Ascending aorta (tissue), 2 donors: ENCODE measurements at regions not wholly inside any gene's neighbourhood (a gene's known extent, or its start where the extent isn't known, plus 50 kb on each side); places are given as distances from the start of the nearest gene placed in this dataset.

Experiments used
- DNase-seq, 2 donors: peaks; one replicate each; pipeline ENCODE4 v3.0.0-alpha.2; 2019; ENCODE audit warnings: low spot score in 2 of 2
- H3K27ac ChIP-seq, 2 donors: fragments of 200-600 bp; sonication (generic); one replicate each; pipeline ENCODE4 v1.5.1; 2016 to 2017; ENCODE audit warnings: mild to moderate bottlenecking in 1 of 2
- H3K27me3 ChIP-seq: fragments of 200-600 bp; sonication (generic); one replicate; pipeline ENCODE4 v1.5.1; 2017
- H3K36me3 ChIP-seq, 2 donors: fragments of 200-600 bp; sonication (generic); one replicate each; pipeline ENCODE4 v1.5.1; 2016
- H3K4me1 ChIP-seq, 2 donors: fragments of 200-600 bp; sonication (generic); one replicate each; pipeline ENCODE4 v1.5.1; 2016 to 2017; ENCODE audit warnings: mild to moderate bottlenecking in 1 of 2
- H3K4me3 ChIP-seq, 2 donors: fragments of 200-600 bp; sonication (generic); one replicate each; pipeline ENCODE4 v1.5.1; 2016 to 2017; ENCODE audit warnings: mild to moderate bottlenecking in 1 of 2
- H3K9me3 ChIP-seq, 2 donors: fragments of 200-600 bp; sonication (generic); one replicate each; pipeline ENCODE4 v1.5.1; 2016
- CTCF ChIP-seq, 3 experiments: fragments of 200-600 bp in 2 of 3; fragments of 450-650 bp in 1 of 3; sonication (generic) in 2 of 3; IDR thresholded peaks; one replicate each; pipeline ENCODE4 v1.5.1; 2016 to 2019; ENCODE audit warnings: antibody characterized with exemption in 3 of 3, mild to moderate bottlenecking in 1 of 3, moderate library complexity in 1 of 3
- intact Hi-C: fragments of 100-400 bp; cut with DNase I; formaldehyde crosslinking; loops from one replicate; pipeline ENCODE4 v1.15.1; 2023

DNA sequence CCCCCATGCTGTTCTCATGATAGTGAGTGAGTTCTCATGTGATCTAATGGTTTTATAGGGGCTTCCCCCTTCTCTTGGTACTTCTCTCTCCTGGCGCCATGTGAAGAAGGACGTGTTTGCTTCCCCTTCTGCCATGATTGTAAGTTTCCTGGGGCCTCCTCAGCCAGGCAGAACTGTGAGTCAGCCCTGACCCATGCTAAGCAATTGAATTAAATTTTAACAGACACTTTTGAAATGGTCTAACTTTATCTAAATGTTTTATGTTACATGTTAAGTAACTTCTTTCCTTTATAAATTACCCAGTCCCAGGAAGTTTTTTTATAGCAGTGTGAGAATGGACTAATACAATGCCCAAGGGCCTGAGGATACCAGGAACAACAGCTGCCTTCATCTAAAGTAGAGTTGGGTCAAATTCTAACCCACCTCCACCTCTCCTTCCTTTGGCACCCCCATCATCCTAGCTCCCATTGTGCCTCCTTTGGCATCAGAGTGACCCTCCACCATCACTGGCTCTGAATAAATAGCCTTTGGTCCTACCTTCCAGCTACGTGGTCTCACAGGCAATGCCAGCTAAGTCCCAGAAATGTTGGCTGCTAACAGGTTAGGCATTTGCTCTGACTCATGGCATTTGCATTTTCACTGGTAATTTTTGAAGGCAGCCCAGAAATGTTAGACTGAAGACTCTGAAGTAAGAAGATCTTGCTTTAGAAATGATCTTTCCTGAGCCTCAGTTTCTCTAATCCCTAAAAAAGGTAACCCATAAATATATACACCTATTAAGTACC is 182.1 kb downstream of the MOSPD2 start:
- DNase-seq = no peak
- Histone ChIP-seq H3K9me3 (no peaks in the 10 kb centered on the region), H3K4me1 (no peaks in the 10 kb centered on the region), H3K27me3 (no peaks in the 10 kb centered on the region), H3K4me3 (no peak overlapping the region), H3K27ac (no peak overlapping the region), H3K36me3 (no peaks in the 10 kb centered on the region)
- intact Hi-C loops = no loop called here
- no peak for TF ChIP-seq CTCF (IDR thresholded peaks at IDR 0.05)

DNA sequence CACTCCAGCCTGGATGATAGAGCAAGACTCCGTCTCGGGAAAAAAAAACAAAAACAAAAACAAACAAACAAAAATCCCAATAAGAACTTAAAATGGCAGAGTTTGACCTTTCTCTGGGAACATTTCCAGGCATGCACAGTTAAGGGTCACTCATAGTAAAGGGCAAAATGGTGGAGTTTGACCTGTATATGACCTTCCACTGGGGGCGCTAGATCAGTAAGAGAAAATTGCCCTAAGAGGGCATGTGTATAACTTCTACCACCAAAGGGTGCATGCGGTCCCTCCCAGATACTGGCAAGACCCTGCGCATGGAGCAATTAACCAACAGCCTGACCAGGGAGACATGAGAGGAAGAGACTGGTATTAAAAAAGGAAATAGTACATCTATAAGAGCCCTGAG is 177.2 kb downstream of the MOSPD2 start:
- no peak overlapping the region for H3K4me3 ChIP-seq
- no peaks in the 10 kb centered on the region for H3K4me1 ChIP-seq
- no peaks in the 10 kb centered on the region for H3K36me3 ChIP-seq
- H3K27me3 ChIP-seq = no peaks in the 10 kb centered on the region
- H3K27ac ChIP-seq = no peak overlapping the region
- DNase-seq = no peak
- intact Hi-C loops = no loop called here
- no peak for TF ChIP-seq CTCF (IDR thresholded peaks at IDR 0.05)
- no peaks in the 10 kb centered on the region for H3K9me3 ChIP-seq

GRCh38 chrX:15043538-15043937 is 170.3 kb downstream of the MOSPD2 start:
- TF ChIP-seq CTCF (IDR thresholded peaks at IDR 0.05) = no peak
- H3K9me3 ChIP-seq = no peaks in the 10 kb centered on the region
- intact Hi-C loops = no loop called here
- H3K4me1 ChIP-seq = no peaks in the 10 kb centered on the region
- H3K4me3 ChIP-seq = no peak overlapping the region
- no peaks in the 10 kb centered on the region for H3K27me3 ChIP-seq
- no peaks in the 10 kb centered on the region for H3K36me3 ChIP-seq
- no peak for DNase-seq
- H3K27ac ChIP-seq = no peak overlapping the region

DNA sequence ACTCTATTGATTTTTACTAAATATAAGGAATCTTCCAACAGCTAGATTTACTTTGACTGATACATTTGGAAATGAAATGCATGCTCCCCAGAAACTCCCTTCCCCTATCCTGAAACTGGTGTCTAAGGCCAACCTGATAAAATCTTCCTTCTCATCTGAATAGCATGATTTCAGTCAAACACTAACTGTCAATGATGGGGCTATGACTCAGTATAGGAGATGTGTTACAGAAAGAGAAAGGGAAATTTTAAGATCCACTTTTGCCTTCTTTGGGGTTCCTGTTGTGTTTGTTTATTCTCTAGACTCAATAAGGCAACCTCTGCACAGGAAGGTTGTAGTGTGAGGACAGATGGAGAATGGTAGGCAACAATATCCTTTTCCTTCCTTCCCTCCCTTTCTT is 160.7 kb downstream of the MOSPD2 start:
- Histone ChIP-seq H3K27me3 (no peaks in the 10 kb centered on the region), H3K4me1 (no peaks in the 10 kb centered on the region), H3K4me3 (no peak overlapping the region), H3K9me3 (no peaks in the 10 kb centered on the region), H3K36me3 (no peaks in the 10 kb centered on the region), H3K27ac (no peak overlapping the region)
- intact Hi-C loops = no loop called here
- DNase-seq = no peak
- no peak for TF ChIP-seq CTCF (IDR thresholded peaks at IDR 0.05)

- Histone ChIP-seq H3K4me3 (no peak overlapping the region), H3K36me3 (no peaks in the 10 kb centered on the region), H3K27me3 (no peaks in the 10 kb centered on the region), H3K4me1 (no peaks in the 10 kb centered on the region), H3K27ac (no peak overlapping the region), H3K9me3 (no peaks in the 10 kb centered on the region)
- intact Hi-C loops = no loop called here
- no peak for DNase-seq
- no peak for TF ChIP-seq CTCF (IDR thresholded peaks at IDR 0.05)
Observed at GRCh38 chrX:15017491-15017890, 144.3 kb downstream of the MOSPD2 start.

DNA sequence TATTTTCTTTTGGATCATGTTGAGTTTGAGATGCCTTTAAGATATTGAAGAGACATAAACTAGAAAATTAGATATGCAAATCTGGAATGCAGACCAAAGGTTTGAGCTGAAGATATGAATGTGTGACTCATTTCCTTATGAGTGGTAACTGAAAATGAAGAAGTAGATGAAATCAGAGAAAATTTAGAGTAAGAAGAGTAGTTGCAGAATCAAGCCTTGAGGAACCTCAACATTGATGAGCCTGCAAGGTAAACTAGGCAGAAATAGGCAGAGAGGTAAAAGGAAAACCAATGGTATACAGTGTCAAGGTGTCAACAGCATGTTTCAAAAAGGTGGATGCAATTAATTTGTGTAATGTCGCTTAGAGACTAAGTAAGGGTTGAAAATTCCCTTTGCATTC is 142.8 kb downstream of the MOSPD2 start:
- intact Hi-C loops = no loop called here
- DNase-seq = no peak
- Histone ChIP-seq H3K27me3 (no peaks in the 10 kb centered on the region), H3K36me3 (no peaks in the 10 kb centered on the region), H3K4me3 (no peak overlapping the region), H3K9me3 (no peaks in the 10 kb centered on the region), H3K27ac (no peak overlapping the region), H3K4me1 (no peaks in the 10 kb centered on the region)
- TF ChIP-seq CTCF (IDR thresholded peaks at IDR 0.05) = no peak
